Aorta (tissue), 5 donors: ENCODE measurements at regions not wholly inside any gene's neighbourhood (a gene's known extent, or its start where the extent isn't known, plus 50 kb on each side); places are given as distances from the start of the nearest gene placed in this dataset.
A peak's percentile ranks its signal among the peaks of the same experiment; 100 is the strongest.
"Not testable (repeated sequence)": the region's sequence is repeated elsewhere in the genome, so short reads cannot be mapped to it uniquely, and the experiment has no call there.

Experiments used
- ATAC-seq: fragments of 200-7000 bp; cut with Tn5 transposase; one replicate; pipeline ENCODE4 v1.9.1; 2022; ENCODE audit warnings: moderate library complexity; ENCODE audit not compliant: low FRiP score
- DNase-seq, 2 donors: peaks; one replicate each; pipeline ENCODE4 v3.0.0-alpha.2; 2020
- H3K27ac ChIP-seq, 2 donors: one replicate each; pipeline ENCODE4 v1.5.1; 2013; ENCODE audit warnings: low read length in 2 of 2, mild to moderate bottlenecking in 2 of 2, moderate library complexity in 2 of 2, control low read depth in 1 of 2, inconsistent platforms in 1 of 2, low read depth in 1 of 2
- H3K27me3 ChIP-seq, 2 donors: one replicate each; pipeline ENCODE4 v1.6.1; 2013; ENCODE audit warnings: control low read depth in 1 of 2, low read length in 1 of 2, mild to moderate bottlenecking in 1 of 2, moderate library complexity in 1 of 2; ENCODE audit not compliant: insufficient read depth in 2 of 2, control insufficient read depth in 1 of 2
- H3K36me3 ChIP-seq, 2 donors: one replicate each; pipeline ENCODE4 v1.6.1; 2013; ENCODE audit warnings: control low read depth in 1 of 2, low read length in 1 of 2, mild to moderate bottlenecking in 1 of 2; ENCODE audit not compliant: insufficient read depth in 2 of 2, control insufficient read depth in 1 of 2
- H3K4me1 ChIP-seq, 2 donors: one replicate each; pipeline ENCODE4 v1.6.1; 2013; ENCODE audit warnings: low read length in 2 of 2, control low read depth in 1 of 2, mild to moderate bottlenecking in 1 of 2, moderate library complexity in 1 of 2; ENCODE audit not compliant: insufficient read depth in 2 of 2, control insufficient read depth in 1 of 2
- H3K4me3 ChIP-seq, 2 donors: one replicate each; pipeline ENCODE4 v1.5.1; 2013; ENCODE audit warnings: low read length in 2 of 2, control low read depth in 1 of 2, mild to moderate bottlenecking in 1 of 2
- H3K9me3 ChIP-seq: one replicate; pipeline ENCODE4 v1.6.1; 2013; ENCODE audit warnings: mild to moderate bottlenecking, low read length; ENCODE audit not compliant: control insufficient read depth
- WGBS, 2 donors: extraction: QIAGEN DNeasy Blood & Tissue Kit; methylation state at CpG; one replicate each; pipeline ENCODE4 v1.1.7; 2013; 5-methylcytosine and 5-hydroxymethylcytosine counted together
- intact Hi-C, 2 donors: fragments of 100-400 bp; cut with DNase I; formaldehyde crosslinking; loops; one replicate each; pipeline versions ENCODE4 v1.14.2 to v1.15.0; 2022
- donor health status: healthy with polysubstance abuse.
- donor health status: Bipolar disorder and iron deficiency.
- donor health status: DM: no; HTN: no; CAD: no.
- donor health status: DM: no; HTN: no; CAD: no.
- donor health status: DM: yes; HTN: yes; CAD: no.

DNA sequence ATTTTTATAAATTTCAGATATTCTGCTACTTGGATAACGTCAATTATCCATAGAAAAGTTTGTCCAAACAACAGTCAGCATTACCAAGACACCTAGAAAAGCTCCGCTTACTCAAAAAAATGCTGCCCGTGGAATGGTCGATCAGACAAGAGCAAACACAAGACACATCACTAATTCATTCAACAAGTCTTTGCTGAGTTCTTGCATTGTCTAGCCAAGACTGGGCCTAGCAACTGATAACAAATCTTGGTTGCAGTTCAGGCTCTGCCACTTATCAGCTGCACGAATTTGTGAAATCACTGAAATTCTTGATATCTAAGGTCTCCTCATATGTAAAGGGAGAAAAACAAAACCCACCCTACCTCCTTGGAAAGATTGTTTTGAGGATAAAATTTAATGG, 168.3 kb downstream of the AKR1D1 start:
- DNase-seq (no peak), ATAC-seq (no peak)
- H3K4me3 ChIP-seq: no peak overlapping the region
- H3K4me1 ChIP-seq: no peaks in the 10 kb centered on the region
- no peak overlapping the region for H3K27ac ChIP-seq
- WGBS, 2 donors: 55 to 56% methylated on average over 5 of the region's 5 CpGs
- no peaks in the 10 kb centered on the region for H3K27me3 ChIP-seq
- no peaks in the 10 kb centered on the region for H3K36me3 ChIP-seq
- intact Hi-C loops: no loop called here
- peaks cover 4% of the 10 kb centered on the region for H3K9me3 ChIP-seq

DNA sequence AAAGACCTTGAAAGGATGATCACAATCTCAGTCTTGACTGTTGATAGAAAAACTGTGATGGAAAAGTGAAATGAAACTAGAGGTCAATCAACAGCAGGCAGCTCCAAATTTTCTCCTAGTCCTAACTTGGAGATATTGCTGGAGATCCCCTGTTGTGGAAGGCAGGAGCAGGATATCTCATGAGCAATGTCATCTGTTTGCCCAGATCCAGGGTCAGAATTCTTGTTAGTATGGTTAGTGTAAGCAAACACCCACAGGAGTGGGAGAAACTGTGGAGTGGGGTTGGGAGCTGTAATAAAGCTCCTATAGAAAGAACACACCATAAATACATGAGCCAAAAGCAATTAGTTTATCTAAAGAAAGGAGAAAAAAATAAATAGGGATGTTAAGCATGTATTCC, 169.0 kb downstream of the AKR1D1 start:
- Histone ChIP-seq H3K36me3 (no peaks in the 10 kb centered on the region), H3K4me3 (no peak overlapping the region), H3K9me3 (peaks cover 4% of the 10 kb centered on the region), H3K4me1 (no peaks in the 10 kb centered on the region), H3K27me3 (no peaks in the 10 kb centered on the region), H3K27ac (no peak overlapping the region)
- DNase-seq: no peak
- ATAC-seq: no peak
- intact Hi-C loops: no loop called here

DNA sequence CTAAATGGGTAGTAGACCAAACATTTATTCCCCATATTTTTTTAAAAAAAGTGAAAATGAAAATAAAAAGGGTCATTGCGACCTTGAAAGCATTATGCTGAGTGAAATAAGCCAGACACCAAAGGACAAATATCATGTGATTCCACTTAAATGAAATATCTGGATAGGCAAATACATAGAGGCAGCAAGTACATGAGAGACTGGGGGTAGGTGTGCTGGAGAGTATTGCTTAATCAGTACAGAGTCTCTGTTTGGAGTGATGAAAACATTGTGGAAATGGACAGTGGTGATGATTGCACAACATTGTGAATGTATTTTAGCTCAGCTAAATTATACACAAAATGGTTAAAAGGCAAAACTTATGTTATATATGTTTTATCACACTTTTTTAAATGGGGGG, 169.4 kb downstream of the AKR1D1 start:
- ATAC-seq (no peak), DNase-seq (no peak)
- intact Hi-C loops: no loop called here
- Histone ChIP-seq H3K4me1 (no peaks in the 10 kb centered on the region), H3K4me3 (no peak overlapping the region), H3K27me3 (no peaks in the 10 kb centered on the region), H3K9me3 (peaks cover 4% of the 10 kb centered on the region), H3K27ac (no peak overlapping the region), H3K36me3 (no peaks in the 10 kb centered on the region)
- 38 to 50% methylated on average over 1 of the region's 1 CpG for WGBS, 2 donors

DNA sequence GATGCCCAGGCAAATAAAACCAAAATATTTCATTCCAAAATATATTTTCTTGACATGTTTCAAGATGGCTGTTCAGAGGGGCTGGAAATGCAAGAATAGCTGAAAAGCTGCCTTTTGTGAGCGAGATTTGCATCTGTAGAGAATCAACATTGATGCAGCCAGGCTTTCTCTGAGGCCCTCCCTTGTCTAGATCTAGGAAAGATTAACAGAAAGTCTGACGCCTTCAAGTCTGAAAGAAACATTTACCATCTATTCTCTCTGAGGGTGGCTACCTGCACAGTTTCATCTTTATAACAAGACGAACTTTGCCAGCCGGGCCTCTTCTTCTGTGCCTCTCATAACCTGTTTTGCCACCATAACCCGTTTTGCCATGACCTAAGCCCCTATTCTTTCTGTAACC, 170.2 kb downstream of the AKR1D1 start:
- no peak for ATAC-seq
- DNase-seq: no peak
- Histone ChIP-seq H3K4me3 (no peak overlapping the region), H3K27ac (no peak overlapping the region), H3K36me3 (no peaks in the 10 kb centered on the region), H3K27me3 (no peaks in the 10 kb centered on the region), H3K9me3 (peaks cover 4% of the 10 kb centered on the region), H3K4me1 (no peaks in the 10 kb centered on the region)
- intact Hi-C loops: no loop called here
- 67 to 68% methylated on average over 5 of the region's 5 CpGs for WGBS, 2 donors

DNA sequence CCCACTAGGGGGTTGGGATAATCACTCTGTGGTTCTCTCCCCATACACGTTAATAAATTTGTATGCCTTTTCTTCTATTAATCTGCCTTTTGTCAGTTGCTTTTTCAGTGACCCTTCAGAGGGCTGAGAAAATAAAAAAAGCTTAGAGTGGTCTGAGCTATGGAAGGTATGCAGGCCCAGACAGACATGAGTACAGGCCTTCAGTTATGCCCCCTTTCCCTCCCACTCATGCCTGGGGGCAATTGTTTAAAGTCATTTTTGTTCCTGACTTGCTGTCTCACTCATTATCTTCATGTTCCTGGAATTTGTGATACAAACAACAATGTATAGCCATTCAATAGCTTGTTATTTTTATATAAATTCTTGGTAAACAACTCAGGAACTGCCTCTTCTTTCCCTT, 170.8 kb downstream of the AKR1D1 start:
- no peak for ATAC-seq
- intact Hi-C loops: no loop called here
- Histone ChIP-seq H3K9me3 (peaks cover 4% of the 10 kb centered on the region), H3K4me3 (no peak overlapping the region), H3K4me1 (no peaks in the 10 kb centered on the region), H3K27ac (no peak overlapping the region), H3K27me3 (no peaks in the 10 kb centered on the region), H3K36me3 (no peaks in the 10 kb centered on the region)
- 21 to 30% methylated on average over 1 of the region's 1 CpG for WGBS, 2 donors
- DNase-seq: no peak

DNA sequence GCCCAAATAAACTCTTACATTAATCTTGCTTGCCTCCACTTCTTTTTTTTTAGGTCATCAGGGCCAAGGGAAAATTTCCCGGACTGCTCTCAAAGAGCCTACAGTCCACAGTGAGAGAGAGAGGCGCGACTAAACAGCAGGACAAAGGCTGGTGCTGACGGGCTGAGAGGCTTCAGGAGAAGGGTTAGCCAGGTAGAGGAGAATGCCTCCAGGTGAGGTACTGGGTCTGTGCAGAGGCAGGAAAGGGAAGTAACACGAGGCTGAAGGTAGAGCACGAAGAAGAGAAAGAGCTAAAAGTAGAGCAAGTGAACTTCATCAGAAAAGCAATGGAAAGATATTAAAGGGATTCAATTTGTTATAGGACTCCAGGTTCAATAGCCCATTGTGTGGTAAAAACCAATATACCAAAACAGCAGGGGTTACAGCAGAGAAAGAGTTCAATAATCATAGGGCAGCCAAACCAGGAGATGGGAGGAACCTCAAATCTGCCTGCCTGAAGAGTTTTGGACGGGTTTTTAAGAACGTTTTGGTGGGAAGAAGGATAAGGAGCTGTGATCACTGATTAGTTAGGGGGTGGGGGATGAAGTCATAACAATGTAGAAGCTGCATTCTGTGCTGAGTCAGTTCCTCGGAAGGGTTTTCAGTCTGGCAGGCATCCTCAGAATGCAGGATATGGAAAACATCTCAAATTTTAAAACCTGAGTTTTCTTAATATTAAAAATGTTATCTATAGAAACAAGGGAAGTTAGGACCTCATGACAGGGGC, 171.5 kb downstream of the AKR1D1 start:
- intact Hi-C loops: no loop called here

DNA sequence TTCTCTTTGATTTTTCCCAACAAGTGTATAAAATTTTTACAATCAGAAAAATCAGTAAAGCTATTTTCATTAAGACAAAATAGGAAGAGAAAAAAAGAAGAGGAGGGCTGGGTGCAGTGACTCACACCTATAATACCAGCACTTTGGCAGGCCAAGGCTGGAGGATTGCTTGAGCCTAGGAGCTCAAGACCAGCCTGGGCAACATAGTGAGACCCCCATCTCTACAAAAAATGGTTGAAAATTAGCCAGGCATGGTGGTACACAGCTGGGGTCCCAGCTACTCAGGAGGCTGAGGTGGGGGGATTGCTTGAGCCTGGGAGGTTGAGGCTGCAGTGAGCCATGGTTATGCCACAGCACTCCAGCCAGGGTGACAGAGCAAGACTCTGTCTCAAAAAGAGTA, 172.3 kb downstream of the AKR1D1 start:
- intact Hi-C loops: no loop called here
- no peaks in the 10 kb centered on the region for H3K36me3 ChIP-seq

More for the DNA sequence above, 171.5 kb downstream of the AKR1D1 start:
- no peak overlapping the region for H3K27ac ChIP-seq
- no peak overlapping the region for H3K4me3 ChIP-seq
- DNase-seq (no peak), ATAC-seq (no peak)
- peaks cover 4% of the 10 kb centered on the region for H3K9me3 ChIP-seq
- H3K4me1 ChIP-seq: no peaks in the 10 kb centered on the region
- H3K36me3 ChIP-seq: no peaks in the 10 kb centered on the region
- H3K27me3 ChIP-seq: no peaks in the 10 kb centered on the region
- 48 to 50% methylated on average over 9 of the region's 9 CpGs for WGBS, 2 donors

GRCh38 chr7:138249975-138250374, 173.7 kb downstream of the AKR1D1 start:
- 94 to 98% methylated on average over 4 of the region's 4 CpGs for WGBS, 2 donors
- ATAC-seq (no peak), DNase-seq (no peak)
- Histone ChIP-seq H3K27ac (no peak overlapping the region), H3K36me3 (no peaks in the 10 kb centered on the region), H3K27me3 (no peaks in the 10 kb centered on the region), H3K9me3 (peaks cover 4% of the 10 kb centered on the region), H3K4me1 (no peaks in the 10 kb centered on the region), H3K4me3 (no peak overlapping the region)
- intact Hi-C loops: no loop called here

More for the DNA sequence above, 172.3 kb downstream of the AKR1D1 start:
- H3K4me3 ChIP-seq: no peak overlapping the region
- DNase-seq (no peak), ATAC-seq (no peak)
- H3K27me3 ChIP-seq: no peaks in the 10 kb centered on the region
- no peaks in the 10 kb centered on the region for H3K4me1 ChIP-seq
- no peak overlapping the region for H3K27ac ChIP-seq
- H3K9me3 ChIP-seq: peaks cover 4% of the 10 kb centered on the region

GRCh38 chr7:138252666-138253065, 176.4 kb downstream of the AKR1D1 start:
- H3K4me3 ChIP-seq, H3K36me3 ChIP-seq, H3K27ac ChIP-seq, intact Hi-C loops, H3K9me3 ChIP-seq, H3K27me3 ChIP-seq, ATAC-seq, H3K4me1 ChIP-seq: not testable (repeated sequence)
- DNase-seq: peak in 1 of 2 donors; percentile 59
- WGBS, 2 donors: 87 to 90% methylated on average over 5 of the region's 5 CpGs
